Sigmoid colon (tissue), 6 donors: ENCODE measurements at regions not wholly inside any gene's neighbourhood (a gene's known extent, or its start where the extent isn't known, plus 50 kb on each side); places are given as distances from the start of the nearest gene placed in this dataset.
"Not testable (repeated sequence)": the region's sequence is repeated elsewhere in the genome, so short reads cannot be mapped to it uniquely, and the experiment has no call there.

Experiments used
- DNase-seq: peaks from one replicate; pipeline ENCODE4 v3.0.0-alpha.2; 2019
- H3K27ac ChIP-seq, 4 donors: fragments of 200-600 bp; sonication (generic); one replicate each; pipeline ENCODE4 v1.5.1; 2016 to 2019; ENCODE audit warnings: mild to moderate bottlenecking in 1 of 4
- H3K27me3 ChIP-seq, 3 donors: fragments of 200-600 bp; sonication (generic); one replicate each; pipeline ENCODE4 v1.5.1; 2019; ENCODE audit warnings: mild to moderate bottlenecking in 1 of 3
- H3K36me3 ChIP-seq, 4 donors: fragments of 200-600 bp; sonication (generic); one replicate each; pipeline ENCODE4 v1.5.1; 2016 to 2019
- H3K4me1 ChIP-seq, 4 donors: fragments of 200-600 bp; sonication (generic); one replicate each; pipeline ENCODE4 v1.5.1; 2017 to 2019
- H3K4me3 ChIP-seq, 4 donors: fragments of 200-600 bp; sonication (generic); one replicate each; pipeline ENCODE4 v1.5.1; 2017 to 2019; ENCODE audit warnings: mild to moderate bottlenecking in 2 of 4, moderate library complexity in 1 of 4
- H3K9me3 ChIP-seq, 4 donors: fragments of 200-600 bp in 3 of 4; sonication (generic) in 3 of 4; one replicate each; pipeline versions ENCODE4 v1.5.1 to v1.6.1; 2013 to 2019
- CTCF ChIP-seq, 4 experiments: fragments of 450-650 bp in 3 of 4; fragments of 200-600 bp in 1 of 4; IDR thresholded peaks; one replicate each; pipeline ENCODE4 v1.5.1; 2016 to 2019; ENCODE audit warnings: antibody characterized with exemption in 4 of 4, mild to moderate bottlenecking in 3 of 4, moderate library complexity in 2 of 4
- EP300 ChIP-seq, 4 donors: sonication (generic); formaldehyde crosslinking; IDR thresholded peaks; one replicate each; pipeline ENCODE4 v1.6.1; 2017; ENCODE audit warnings: antibody characterized with exemption in 4 of 4
- POLR2A ChIP-seq, 2 donors: fragments of 450-650 bp; IDR thresholded peaks; one replicate each; pipeline ENCODE4 v1.6.1; 2016; ENCODE audit warnings: antibody characterized with exemption in 2 of 2, mild to moderate bottlenecking in 2 of 2, moderate library complexity in 2 of 2
- POLR2AphosphoS5 ChIP-seq, 4 donors: sonication (generic); formaldehyde crosslinking; IDR thresholded peaks; one replicate each; pipeline ENCODE4 v1.6.1; 2017; ENCODE audit warnings: antibody characterized with exemption in 4 of 4
- WGBS, 2 donors: extraction: QIAGEN DNeasy Blood & Tissue Kit; methylation state at CpG; one replicate each; pipeline ENCODE4 v1.1.7; 2013; 5-methylcytosine and 5-hydroxymethylcytosine counted together
- intact Hi-C: fragments of 100-400 bp; cut with DNase I; formaldehyde crosslinking; loops from one replicate; pipeline ENCODE4 v1.15.1; 2023
- donor health status: healthy with polysubstance abuse.
- donor health status: healthy.

- Histone ChIP-seq H3K27ac (no peak overlapping the region), H3K9me3 (no peaks in the 10 kb centered on the region), H3K4me1 (no peaks in the 10 kb centered on the region), H3K4me3 (no peak overlapping the region), H3K36me3 (no peaks in the 10 kb centered on the region), H3K27me3 (no peaks in the 10 kb centered on the region)
- TF ChIP-seq CTCF (IDR thresholded peaks at IDR 0.05) (no peak), POLR2A (IDR thresholded peaks at IDR 0.05) (no peak), POLR2AphosphoS5 (IDR thresholded peaks at IDR 0.05) (no peak), EP300 (IDR thresholded peaks at IDR 0.05) (no peak)
- no peak for DNase-seq
- WGBS, 2 donors, result 60 to 98% methylated on average over 1 of the region's 1 CpG
- intact Hi-C loops, result no loop called here
These were observed 108.4 kb upstream of the SPATA12 start for GRCh38 chr3:56952061-56952460.

- intact Hi-C loops, result no loop called here
- Histone ChIP-seq H3K27ac (no peak overlapping the region), H3K4me1 (no peaks in the 10 kb centered on the region), H3K9me3 (no peaks in the 10 kb centered on the region), H3K27me3 (no peaks in the 10 kb centered on the region), H3K4me3 (no peak overlapping the region), H3K36me3 (no peaks in the 10 kb centered on the region)
- TF ChIP-seq POLR2A (IDR thresholded peaks at IDR 0.05), result no peak
- whole genome bisulfite sequencing, 2 donors, result 59 to 75% methylated on average over 1 of the region's 1 CpG
- no peak for DNase-seq
These were observed 109.1 kb upstream of the SPATA12 start for GRCh38 chr3:56951366-56951765.

GRCh38 chr3:56945378-56945777 lies 115.1 kb upstream of the SPATA12 start:
- DNase-seq, H3K9me3 ChIP-seq, H3K4me1 ChIP-seq, H3K27ac ChIP-seq, intact Hi-C loops, H3K4me3 ChIP-seq, H3K27me3 ChIP-seq, H3K36me3 ChIP-seq: not testable (repeated sequence)
- 69 to 78% methylated on average over 5 of the region's 5 CpGs for WGBS, 2 donors

- intact Hi-C loops, result no loop called here
- H3K9me3 ChIP-seq, result peaks cover 0 to 4% (median 0%) of the 10 kb centered on the region in 4 donors
- H3K4me3 ChIP-seq, result no peak overlapping the region
These were observed 117.9 kb upstream of the SPATA12 start for GRCh38 chr3:56942523-56942922.

GRCh38 chr3:56940976-56941375 lies 119.5 kb upstream of the SPATA12 start:
- intact Hi-C loops, result no loop called here
- H3K9me3 ChIP-seq, result peaks cover 0 to 4% (median 0%) of the 10 kb centered on the region in 4 donors
- H3K27me3 ChIP-seq, result no peaks in the 10 kb centered on the region
- no peaks in the 10 kb centered on the region for H3K36me3 ChIP-seq
- H3K4me1 ChIP-seq, result peaks cover 0 to 16% (median 0%) of the 10 kb centered on the region in 4 donors
- no peak overlapping the region for H3K27ac ChIP-seq
- WGBS, 2 donors, result 89 to 97% methylated on average over 4 of the region's 4 CpGs
- no peak for DNase-seq
- H3K4me3 ChIP-seq, result no peak overlapping the region
- TF ChIP-seq POLR2A (IDR thresholded peaks at IDR 0.05), result no peak
- TF ChIP-seq POLR2AphosphoS5 (IDR thresholded peaks at IDR 0.05), result no peak
- no peak for TF ChIP-seq CTCF (IDR thresholded peaks at IDR 0.05)
- TF ChIP-seq EP300 (IDR thresholded peaks at IDR 0.05), result no peak

More at GRCh38 chr3:56942523-56942922, 117.9 kb upstream of the SPATA12 start:
- Histone ChIP-seq H3K27ac (no peak overlapping the region), H3K36me3 (no peaks in the 10 kb centered on the region), H3K27me3 (no peaks in the 10 kb centered on the region), H3K4me1 (peaks cover 0 to 13% (median 0%) of the 10 kb centered on the region in 4 donors)
- no peak for DNase-seq
- WGBS, 2 donors, result 28 to 55% methylated on average over 2 of the region's 2 CpGs
- no peak for TF ChIP-seq POLR2AphosphoS5 (IDR thresholded peaks at IDR 0.05)
- TF ChIP-seq EP300 (IDR thresholded peaks at IDR 0.05), result no peak
- TF ChIP-seq CTCF (IDR thresholded peaks at IDR 0.05), result no peak
- no peak for TF ChIP-seq POLR2A (IDR thresholded peaks at IDR 0.05)

- no peak for DNase-seq
- WGBS, 2 donors, result 84 to 91% methylated on average over 4 of the region's 4 CpGs
- no peak overlapping the region for H3K27ac ChIP-seq
- peaks cover 0 to 2% (median 0%) of the 10 kb centered on the region in 4 donors for H3K9me3 ChIP-seq
- H3K4me1 ChIP-seq, result peaks cover 0 to 16% (median 0%) of the 10 kb centered on the region in 4 donors
- H3K36me3 ChIP-seq, result no peaks in the 10 kb centered on the region
- H3K27me3 ChIP-seq, result no peaks in the 10 kb centered on the region
- intact Hi-C loops, result no loop called here
- H3K4me3 ChIP-seq, result no peak overlapping the region
- TF ChIP-seq POLR2A (IDR thresholded peaks at IDR 0.05) (no peak), EP300 (IDR thresholded peaks at IDR 0.05) (no peak), POLR2AphosphoS5 (IDR thresholded peaks at IDR 0.05) (no peak), CTCF (IDR thresholded peaks at IDR 0.05) (no peak)
These were observed 120.1 kb upstream of the SPATA12 start for GRCh38 chr3:56940321-56940720.
